ENCODE measurements at regions not wholly inside any gene's neighbourhood (a gene's known extent, or its start where the extent isn't known, plus 50 kb on each side); places are given as distances from the start of the nearest gene placed in this dataset.

DNA sequence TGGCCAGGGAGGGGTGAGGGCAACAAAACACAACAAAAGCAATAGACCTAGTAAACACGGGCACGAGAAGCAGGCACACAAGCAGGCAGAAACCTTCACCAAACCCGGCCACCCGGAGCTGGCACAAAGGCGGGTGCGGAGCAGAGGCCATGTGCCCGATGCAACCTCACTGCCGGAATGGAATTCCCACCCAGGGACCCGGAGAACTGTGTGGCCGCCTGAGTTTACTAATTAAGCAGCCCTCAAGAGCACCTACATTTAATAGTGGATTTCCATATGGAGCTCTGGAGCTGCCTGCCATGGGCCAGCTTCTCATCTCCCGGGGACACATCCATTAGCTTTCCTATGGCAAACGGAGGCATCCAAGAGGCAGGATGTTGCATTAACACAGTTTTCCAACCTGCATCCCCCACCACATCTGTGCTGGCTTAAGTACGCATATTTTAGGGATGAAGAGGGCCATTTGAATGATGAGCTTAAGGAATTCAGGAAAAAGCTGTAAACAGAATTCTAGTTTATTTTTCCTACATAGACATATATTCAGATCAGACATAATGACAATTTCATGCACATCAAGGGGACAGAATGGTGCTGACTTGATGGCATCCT, 104.5 kb upstream of the SMIM21 start:
- peak; percentile 29 for DNase-seq (ENCODE audit: low spot score)

DNA sequence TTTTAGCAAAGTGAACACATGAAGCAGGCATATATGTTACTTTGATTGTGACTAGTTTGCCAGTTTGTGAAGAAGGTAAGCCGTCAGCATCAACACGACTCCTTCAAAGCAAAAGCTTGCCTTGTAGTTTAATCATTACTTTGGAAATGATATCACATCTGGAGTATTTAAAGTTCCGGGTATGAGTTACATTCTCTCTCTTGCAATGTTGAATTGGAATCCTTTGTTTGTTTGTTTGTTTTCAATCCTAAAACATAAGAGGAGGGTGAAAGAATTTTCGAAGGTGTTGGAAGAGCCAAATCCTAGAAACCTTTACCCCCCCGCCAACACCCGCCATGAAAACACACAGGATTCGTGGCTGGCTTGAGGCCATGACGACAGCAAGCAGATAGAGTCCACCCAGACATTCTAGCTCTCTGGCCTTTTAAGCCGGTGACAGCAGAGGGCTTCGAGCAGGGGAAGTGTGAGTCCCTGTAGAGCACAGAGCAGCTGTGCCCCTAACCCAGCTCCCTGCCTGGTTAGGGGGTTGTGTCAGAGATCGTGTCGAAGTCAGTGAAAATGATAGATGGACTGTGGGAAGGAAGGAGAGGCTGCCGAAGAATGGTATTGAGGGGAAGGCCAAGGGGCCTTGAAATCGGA, 103.8 kb upstream of the SMIM21 start:
- DNase-seq (ENCODE audit: low spot score): peak; percentile 24

DNA sequence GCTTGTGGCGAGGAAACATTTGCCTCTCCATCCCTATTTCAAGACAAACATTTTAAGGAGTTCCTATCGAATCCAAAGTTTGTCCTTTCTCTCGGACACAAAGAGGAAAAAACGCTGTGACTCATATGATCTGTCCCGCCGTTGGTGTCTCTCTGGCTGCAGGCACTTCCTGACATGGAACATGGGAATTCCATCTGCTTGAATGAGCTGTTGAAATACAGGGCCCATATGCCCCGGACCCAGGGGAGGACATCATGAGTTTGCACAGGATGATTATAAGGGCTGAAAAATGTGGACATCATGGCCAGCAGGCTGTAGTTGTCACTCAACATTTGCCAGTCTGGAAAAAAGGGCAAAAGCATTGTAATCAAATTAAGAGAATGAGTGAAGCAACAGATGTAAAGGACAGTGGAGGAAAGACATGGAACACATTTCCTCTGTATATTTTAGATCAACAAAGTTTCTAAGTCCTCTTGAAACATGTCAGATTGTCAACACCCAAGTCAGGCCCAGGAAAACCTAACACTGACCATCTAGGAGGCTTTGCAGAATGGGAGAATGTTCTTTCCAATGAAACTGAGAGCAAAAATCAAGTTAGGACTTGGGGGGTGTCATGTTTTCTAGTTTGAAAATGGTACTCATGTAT, 103.2 kb upstream of the SMIM21 start:
- no peak for DNase-seq (ENCODE audit: low spot score)

DNA sequence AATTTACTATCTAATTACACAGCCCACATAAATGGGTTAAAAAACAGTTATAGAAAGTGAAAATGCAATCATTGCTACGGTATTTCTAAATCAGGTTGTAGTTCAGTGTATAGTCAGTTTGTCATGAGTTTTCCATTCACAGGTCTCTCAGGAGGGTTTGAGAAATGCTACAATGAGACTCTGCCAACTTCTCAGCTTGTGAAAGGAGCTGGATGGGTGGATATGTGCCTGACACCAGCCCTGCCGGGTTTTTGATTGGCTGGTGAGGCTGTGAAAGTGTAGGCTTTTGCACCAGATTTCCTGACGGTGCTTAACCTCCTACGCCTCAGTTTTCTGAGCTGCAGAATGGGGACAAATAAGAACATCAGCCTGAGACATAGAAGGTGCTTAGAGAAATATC, 102.6 kb upstream of the SMIM21 start:
- no peak for DNase-seq (ENCODE audit: low spot score)

DNA sequence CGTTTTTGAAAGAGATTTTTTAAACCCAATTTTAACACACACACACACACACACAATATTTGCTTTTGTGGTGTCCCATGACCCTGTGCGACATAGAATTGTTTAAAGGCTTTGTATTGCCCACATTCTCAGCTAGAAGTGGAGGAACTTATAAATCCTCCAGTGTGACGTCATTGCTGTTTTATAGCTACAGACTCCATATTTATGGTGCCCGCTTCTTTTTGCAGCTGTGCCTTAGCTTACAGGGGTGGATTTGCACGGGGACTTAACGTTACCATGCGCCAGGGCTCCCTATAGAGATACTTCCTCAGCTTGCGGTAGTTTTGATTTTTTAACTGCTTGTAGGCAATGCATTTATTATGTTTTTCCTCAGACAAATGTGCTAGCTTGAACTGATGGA, 101.9 kb upstream of the SMIM21 start:
- DNase-seq (ENCODE audit: low spot score): no peak

DNA sequence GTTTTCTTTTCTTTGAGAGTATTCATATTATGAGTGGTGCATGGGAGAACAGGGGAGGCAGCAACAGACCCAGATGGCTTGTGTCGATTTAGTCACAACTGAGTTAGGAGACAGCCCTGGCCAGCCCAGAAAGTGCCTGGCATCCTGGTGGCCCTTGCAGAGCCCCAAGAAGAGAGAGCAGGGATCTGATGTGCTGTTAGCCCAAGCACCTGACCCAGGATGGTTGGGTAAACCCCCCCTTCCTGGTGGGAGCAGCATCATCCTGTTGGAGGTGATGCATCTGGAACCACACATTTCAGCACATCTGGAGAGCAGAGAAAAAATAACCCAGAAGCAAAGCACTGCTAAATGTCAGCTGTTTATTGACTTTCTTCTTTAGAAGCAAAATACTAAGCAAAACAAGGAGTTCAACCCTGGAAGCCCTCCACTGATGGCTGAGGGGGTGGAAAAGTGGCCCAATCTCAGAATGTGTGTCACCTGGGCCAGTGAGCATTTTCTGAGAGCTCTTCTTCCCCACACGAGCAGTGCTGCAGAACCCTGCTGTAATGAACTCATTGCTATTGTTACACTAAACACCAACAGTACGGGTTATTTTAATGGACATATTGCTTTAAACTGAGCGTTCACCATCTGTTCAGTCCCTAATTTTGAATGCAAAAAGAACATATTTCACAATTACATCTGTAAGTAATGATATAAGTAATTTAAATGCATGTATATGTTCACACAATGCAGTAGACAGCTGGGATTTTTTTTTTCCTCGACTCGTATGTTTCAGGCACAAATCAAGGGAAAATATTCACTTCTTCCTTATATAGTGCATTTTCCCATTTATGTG, 100.6 kb upstream of the SMIM21 start:
- peak; percentile 29 for DNase-seq (ENCODE audit: low spot score)

DNA sequence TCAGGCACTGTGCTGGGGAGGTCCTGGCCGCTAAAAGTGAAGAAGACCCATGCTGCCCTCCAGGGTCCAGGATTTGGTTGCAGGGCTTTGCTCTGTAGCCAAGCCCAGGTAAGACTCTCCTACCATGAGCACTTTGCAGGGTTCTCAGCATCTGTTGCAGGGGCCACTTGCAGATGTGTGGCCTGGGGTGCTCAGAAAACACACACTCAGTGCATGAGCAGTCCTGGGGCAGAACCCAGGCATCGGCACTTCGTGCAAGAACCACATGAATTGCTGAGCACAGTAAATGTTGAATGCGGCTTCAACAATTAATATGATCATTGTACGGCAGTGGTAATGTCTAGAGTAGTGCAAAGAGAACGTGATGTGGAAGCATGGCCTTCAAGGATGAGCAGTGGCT, 98.5 kb upstream of the SMIM21 start:
- peak; percentile 26 for DNase-seq (ENCODE audit: low spot score)

DNA sequence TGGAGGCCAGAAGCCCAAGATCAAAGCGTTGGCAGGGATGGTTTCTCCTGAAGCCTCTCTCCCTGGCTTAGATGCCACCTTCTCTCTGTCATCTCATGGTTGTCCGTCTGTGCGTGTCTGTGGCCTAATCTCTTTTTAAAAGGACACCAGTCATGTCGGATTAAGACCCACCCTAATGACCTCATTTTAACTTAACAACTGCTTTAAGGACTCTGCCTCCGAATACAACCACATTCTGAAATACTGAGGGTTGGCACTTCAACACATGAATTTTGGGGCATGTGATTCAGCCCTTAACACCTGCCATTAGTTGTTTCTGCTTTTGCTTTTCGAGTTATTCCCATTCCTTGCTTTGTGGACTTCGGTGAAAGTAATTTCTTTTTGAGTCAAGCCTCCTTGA, 97.8 kb upstream of the SMIM21 start:
- DNase-seq (ENCODE audit: low spot score): peak; percentile 18

DNA sequence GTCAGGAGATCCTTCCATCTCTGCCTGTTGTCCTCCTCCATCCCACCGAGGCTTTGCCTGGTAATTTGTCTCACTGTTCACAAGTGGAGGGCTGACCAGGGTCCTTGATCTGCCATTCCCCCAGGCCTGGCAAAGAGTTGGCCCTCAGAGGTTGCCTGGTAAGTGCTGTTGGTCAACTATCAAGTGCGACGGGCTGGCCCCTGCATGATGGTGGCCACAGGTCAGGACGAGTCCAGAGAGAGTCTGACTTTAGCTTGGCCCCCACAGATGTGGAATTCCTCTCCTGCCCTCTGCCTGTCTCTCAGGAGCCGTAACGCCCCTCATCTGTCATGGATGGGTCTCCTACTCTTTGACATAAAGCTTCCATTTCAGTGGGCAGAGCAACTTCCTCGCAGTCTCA, 97.3 kb upstream of the SMIM21 start:
- peak; percentile 25 for DNase-seq (ENCODE audit: low spot score)

DNA sequence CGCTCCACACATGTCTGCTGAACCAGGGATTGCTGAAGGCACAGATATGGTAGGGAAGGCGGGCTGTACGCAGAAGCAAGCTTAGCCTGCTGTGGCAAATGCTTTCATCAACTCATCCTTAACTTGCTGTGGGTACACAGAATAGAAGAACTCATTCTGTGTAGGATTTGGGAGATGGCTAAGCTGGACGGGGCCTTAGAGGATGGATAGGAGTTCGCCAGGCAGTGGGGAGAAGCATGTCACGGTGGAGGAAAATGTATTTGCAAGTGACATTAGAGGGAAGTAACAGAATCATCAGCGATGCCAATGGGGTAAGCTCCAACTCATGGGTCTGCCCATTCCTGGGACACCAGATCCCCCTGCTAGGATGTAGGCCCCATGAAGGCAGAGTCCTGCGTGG, 96.7 kb upstream of the SMIM21 start:
- DNase-seq (ENCODE audit: low spot score): no peak

DNA sequence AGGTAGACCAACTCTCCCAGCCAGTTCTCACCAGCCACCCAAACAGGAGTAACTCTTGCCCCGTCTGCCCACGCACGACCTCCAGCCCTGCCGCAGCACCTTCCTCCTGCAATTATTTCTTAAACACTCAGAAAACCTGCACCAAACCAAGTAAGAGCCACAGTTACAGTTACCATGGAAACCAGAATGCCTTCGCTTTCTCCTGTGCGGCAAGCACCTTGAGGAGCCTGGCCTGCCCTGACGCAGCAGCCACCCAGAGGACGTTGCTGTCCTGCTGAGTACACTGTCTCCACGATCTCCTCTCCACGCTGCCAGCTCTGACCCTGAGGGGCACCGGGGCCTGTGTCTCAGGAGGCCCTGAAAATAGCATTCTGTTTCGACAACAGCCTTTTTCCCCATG, 94.3 kb upstream of the SMIM21 start:
- peak; percentile 35 for DNase-seq (ENCODE audit: low spot score)

DNA sequence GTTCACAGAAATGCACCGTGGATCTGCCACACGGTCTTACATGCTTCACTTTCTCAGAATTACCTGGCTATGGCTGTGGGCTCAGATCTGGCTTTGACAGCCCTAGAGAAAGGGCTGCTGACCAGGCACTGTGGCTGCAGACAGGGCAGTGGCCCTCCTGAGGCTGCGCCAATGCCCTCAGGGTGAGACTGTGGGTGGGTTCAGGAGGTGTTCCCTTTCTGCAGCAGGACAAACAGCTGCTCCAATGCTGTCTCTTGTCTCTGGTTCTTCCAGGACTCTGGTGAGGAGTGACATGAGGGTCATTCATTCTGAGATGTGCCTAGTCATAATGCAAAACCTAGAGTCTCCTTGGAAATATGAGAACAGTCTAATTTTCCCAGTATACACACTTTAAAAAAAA, 90.5 kb upstream of the SMIM21 start:
- DNase-seq (ENCODE audit: low spot score): no peak

DNA sequence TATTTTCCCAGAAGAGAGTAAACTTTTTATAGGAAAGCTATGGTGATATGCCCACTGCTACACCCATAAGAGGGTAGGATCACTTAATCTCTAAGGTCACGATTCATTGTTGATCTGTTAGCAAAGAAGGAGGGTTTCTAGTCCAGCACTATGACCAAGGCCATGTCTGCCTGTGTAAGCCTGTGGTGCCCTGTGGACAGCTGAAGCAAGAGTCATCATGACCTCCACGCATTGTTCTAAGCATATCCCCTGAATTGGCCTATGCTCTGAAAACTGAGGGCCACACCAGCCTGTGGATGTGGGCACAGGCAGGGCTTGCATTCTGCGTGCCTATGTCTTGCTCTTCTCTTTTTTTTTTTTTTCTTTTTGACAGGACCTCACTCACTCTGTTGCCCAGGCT, 89.8 kb upstream of the SMIM21 start:
- no peak for DNase-seq (ENCODE audit: low spot score)

DNA sequence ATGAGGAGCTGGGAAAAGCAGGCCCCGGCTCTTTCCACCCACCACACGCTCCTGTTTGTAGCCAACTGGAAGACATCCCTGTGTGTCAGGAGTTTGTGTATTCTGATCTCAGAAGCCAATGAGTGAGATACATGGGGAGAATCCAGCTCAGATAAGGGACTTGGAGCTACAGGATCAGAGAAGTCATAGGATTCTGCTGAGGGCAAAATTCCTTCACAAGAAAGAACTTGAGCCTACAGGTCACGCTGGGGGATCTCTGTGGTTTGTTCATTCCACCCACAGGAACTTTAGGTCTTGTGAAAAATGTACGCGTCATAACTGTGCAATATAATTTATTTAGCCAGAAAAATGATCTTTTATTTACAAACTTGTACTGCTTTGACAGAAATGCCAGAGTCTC, 80.1 kb upstream of the SMIM21 start:
- no peak for DNase-seq (ENCODE audit: low spot score)

DNA sequence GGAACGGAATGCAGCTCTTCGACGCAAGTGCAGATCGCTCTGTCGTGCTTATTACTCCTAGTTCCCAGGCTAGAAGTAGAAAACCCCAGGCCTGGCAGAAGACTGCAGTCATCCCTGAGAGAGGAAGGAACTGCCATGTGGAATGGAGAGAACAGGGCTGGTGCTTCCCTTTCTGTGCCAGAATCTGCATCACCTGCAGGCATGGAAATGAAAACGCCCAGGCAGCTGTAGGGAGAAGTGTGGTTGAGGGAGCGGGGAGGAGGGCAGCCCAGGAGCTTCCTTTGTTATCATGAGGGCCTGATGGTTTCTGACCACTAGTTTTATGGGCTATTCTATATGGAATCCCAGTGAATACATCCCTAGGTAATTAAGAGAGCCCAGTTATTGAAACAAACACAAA, 79.4 kb upstream of the SMIM21 start:
- DNase-seq (ENCODE audit: low spot score): no peak

DNA sequence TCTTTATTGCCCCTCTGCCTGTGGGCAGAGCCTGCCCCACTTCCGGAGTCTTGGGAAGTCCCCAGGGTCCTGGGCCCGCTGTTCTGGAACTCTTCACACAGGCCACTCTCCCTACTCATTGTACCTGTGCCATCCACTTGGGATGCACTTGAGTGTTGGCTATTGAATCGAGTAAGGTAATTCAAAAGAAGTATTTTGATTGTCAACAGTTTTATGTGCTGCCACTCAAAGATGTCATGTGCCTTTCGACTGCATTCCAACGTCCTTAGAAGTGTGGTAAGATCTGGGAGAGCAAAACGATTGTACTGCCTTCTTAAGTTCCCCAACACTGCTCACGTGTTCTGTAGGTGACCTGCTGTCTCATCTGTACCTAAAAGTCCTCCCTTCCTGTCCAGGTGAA, 77.0 kb upstream of the SMIM21 start:
- no peak for DNase-seq (ENCODE audit: low spot score)

DNA sequence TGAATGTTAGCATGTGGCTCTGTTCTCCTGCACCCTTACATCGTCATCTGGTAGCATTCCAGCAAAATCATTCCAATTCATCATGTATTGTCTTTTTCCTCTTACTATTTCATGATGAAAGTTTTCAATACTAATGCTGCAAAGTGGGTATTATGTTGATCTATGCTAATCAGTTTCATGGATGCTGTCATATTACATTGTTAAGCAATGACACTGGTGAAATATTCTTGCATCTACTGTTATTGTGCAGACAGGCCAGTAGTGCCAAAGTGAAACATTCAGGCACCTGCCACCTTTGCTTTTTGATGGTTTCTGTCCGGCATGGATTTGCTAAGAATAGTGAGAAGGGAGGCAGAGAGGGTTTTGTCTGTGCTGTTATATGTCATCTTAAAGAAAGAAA, 76.1 kb upstream of the SMIM21 start:
- no peak for DNase-seq (ENCODE audit: low spot score)

DNA sequence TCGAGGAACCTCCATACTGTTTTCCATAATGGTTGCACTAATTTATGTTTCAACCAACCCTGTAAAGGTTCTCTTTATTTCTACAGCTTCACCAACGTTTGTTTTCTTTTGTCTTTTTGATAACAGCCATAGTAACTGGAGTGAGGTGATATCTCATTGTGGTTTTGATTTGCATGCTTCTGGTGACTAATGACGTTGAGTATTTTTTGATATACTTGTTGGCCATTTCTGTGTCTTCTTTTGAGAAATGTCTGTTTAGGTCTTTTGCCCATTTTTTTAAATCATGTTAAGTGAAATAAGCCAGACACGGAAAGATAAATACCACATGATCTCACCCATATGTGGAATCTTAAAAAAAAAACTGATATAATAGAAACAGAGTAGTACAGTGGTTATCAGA, 74.8 kb upstream of the SMIM21 start:
- DNase-seq (ENCODE audit: low spot score): no peak

DNA sequence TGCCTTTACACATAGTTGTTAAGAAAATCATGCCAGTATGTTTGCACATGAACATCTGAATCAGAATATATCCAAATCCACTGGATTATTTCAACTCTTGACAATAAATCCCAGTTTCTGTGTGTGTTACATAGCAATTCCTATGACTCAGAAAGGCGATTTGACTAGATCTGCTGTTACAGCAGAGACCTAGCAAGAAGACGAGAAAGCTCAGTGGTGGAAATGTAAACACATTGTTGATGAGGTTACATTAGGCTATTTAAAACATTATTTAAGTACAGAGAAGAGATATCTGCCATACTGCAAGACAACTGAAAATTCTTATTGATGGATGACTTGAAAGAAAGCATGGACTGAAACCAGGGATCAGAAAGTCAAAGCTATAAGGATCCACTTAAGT, 73.0 kb upstream of the SMIM21 start:
- no peak for DNase-seq (ENCODE audit: low spot score)

DNA sequence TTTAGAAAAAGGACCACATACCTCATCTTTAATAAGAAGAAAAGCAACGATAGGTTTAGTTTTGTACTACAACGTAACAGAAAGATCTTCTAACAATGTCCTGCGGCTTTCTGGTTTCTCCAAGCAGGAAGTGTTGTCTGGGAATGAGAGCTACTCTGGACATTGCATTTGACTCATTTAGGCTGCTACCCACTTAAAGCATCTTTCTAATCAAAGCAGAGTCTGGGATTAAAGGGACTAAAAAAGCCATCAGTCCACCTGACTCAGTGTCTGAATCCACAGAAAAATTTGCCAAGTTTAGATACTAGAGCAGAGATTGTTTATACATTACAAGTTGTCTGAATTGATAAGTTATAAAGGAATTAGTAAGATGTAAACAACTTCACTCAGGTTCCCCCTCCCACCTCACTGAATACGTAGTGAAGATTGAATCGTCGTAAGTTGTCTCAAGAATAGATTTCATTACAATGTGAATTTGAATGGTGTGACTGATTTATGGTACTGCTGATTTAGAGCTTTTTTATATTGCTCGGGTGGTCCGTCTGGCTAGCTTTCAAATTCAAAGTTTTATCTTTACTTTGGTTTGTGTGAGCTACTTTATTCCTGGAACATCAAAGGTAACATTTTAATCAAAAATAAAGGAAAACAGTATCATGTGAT, 70.2 kb upstream of the SMIM21 start:
- DNase-seq (ENCODE audit: low spot score): no peak

DNA sequence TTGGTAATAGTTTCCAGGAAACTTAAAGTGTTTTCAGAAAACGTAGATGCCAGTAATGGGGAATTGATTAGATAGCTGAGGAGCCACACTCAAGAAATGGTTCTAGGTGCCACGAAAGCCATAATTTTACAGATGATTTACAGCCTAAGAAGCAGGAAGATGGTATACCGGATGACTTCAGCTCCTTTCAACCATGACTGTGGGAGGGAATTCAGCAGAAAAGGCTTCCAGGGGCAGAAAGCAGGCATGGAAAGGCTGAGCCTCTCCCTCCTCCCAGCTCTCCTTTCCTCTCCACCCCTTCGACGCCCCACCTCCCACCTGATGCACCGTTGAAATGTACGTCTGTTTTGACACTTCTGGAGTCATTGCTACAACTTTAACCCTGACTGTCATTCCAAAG, 68.6 kb upstream of the SMIM21 start:
- DNase-seq (ENCODE audit: low spot score): no peak

DNA sequence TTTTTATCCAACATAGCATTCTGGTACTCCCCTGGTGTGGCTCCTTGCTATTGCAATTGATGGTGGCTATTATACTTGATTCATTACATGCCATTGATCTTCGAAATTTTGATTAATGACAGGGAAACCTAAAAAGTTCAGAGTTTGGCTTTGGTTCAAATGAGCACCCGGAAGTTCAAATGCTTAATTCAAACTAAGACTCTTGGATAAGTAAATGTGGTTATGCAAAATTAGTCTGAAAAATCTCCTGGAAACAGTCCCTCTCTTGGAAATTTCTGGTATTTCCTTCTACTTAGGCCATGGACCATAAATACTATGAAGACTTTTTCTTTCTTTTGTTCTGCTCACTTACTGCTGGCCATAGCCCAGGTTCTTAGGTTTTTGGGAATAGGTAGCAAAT, 65.3 kb upstream of the SMIM21 start:
- no peak for DNase-seq (ENCODE audit: low spot score)

Measured in ecto neural progenitor cell (in vitro differentiated cells).